ENCODE measurements at regions not wholly inside any gene's neighbourhood (a gene's known extent, or its start where the extent isn't known, plus 50 kb on each side); places are given as distances from the start of the nearest gene placed in this dataset.

DNA sequence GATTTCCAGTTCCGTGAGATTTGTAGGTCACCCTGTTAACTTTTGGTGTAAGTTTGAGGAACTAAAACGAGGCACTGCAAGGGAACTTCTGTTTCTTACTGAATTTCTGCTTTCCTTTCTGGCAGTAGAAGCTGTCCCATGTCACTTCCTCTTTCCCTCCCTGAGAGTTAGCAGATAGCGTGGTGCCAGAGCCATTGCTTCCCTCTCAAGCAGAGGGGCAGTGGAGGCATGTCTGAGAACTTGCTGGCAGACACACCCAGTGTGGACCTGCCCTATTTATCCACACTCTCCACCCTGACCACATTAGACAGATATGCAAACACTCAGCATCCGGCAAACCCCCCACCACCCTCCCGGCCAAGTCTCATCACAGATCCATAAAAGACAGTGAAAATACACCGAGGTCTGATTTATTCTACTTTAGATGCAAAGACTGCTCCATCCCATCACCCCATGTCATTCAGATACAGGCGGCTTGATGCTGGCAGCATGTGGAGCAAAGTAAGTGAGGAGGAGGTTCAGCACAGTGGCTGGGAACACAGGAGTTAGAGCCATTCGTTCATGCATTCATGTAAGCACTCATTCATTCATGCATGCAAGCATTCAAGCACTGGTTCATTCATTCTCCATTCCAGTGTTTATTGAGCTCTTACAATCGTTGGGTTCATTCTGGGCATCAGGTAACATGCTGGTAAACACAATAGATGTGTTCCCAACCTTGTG is 324.7 kb downstream of the SHQ1 start:
- no peaks in the 10 kb centered on the region for H3K36me3 ChIP-seq (ENCODE audit: control insufficient read depth, insufficient read depth, low read length)
- WGBS (ENCODE audit: insufficient coverage), result 60% methylated on average over 4 of the region's 9 CpGs
- H3K9me3 ChIP-seq (replicated peaks; ENCODE audit: control insufficient read depth, low read depth, low read length), result no peaks in the 10 kb centered on the region
- peak; percentile 70 for DNase-seq
- peaks cover 2% of the 10 kb centered on the region for H3K27me3 ChIP-seq (ENCODE audit: control insufficient read depth, insufficient read depth, low read length)
- no peak overlapping the region for H3K4me3 ChIP-seq (ENCODE audit: low read length)
- peaks cover 5% of the 10 kb centered on the region for H3K4me1 ChIP-seq (ENCODE audit: control insufficient read depth, insufficient read depth, low read length)
- H3K27ac ChIP-seq (ENCODE audit: low read length), result no peak overlapping the region

GRCh38 chr3:72520690-72521308 is 327.4 kb downstream of the SHQ1 start:
- H3K9me3 ChIP-seq (replicated peaks; ENCODE audit: control insufficient read depth, low read depth, low read length), result no peaks in the 10 kb centered on the region
- H3K36me3 ChIP-seq (ENCODE audit: control insufficient read depth, insufficient read depth, low read length), result no peaks in the 10 kb centered on the region
- no peak overlapping the region for H3K4me3 ChIP-seq (ENCODE audit: low read length)
- 79% methylated on average over 3 of the region's 8 CpGs for WGBS (ENCODE audit: insufficient coverage)
- no peak for DNase-seq
- no peak overlapping the region for H3K27ac ChIP-seq (ENCODE audit: low read length)
- peaks cover 2% of the 10 kb centered on the region for H3K27me3 ChIP-seq (ENCODE audit: control insufficient read depth, insufficient read depth, low read length)
- peaks cover 5% of the 10 kb centered on the region for H3K4me1 ChIP-seq (ENCODE audit: control insufficient read depth, insufficient read depth, low read length)

GRCh38 chr3:72519946-72520604 is 328.2 kb downstream of the SHQ1 start:
- H3K27me3 ChIP-seq (ENCODE audit: control insufficient read depth, insufficient read depth, low read length), result peaks cover 2% of the 10 kb centered on the region
- H3K4me1 ChIP-seq (ENCODE audit: control insufficient read depth, insufficient read depth, low read length), result peaks cover 5% of the 10 kb centered on the region
- no peaks in the 10 kb centered on the region for H3K9me3 ChIP-seq (replicated peaks; ENCODE audit: control insufficient read depth, low read depth, low read length)
- DNase-seq, result no peak
- 85% methylated on average over 4 of the region's 4 CpGs for WGBS (ENCODE audit: insufficient coverage)
- H3K4me3 ChIP-seq (ENCODE audit: low read length), result no peak overlapping the region
- H3K36me3 ChIP-seq (ENCODE audit: control insufficient read depth, insufficient read depth, low read length), result no peaks in the 10 kb centered on the region
- no peak overlapping the region for H3K27ac ChIP-seq (ENCODE audit: low read length)

DNA sequence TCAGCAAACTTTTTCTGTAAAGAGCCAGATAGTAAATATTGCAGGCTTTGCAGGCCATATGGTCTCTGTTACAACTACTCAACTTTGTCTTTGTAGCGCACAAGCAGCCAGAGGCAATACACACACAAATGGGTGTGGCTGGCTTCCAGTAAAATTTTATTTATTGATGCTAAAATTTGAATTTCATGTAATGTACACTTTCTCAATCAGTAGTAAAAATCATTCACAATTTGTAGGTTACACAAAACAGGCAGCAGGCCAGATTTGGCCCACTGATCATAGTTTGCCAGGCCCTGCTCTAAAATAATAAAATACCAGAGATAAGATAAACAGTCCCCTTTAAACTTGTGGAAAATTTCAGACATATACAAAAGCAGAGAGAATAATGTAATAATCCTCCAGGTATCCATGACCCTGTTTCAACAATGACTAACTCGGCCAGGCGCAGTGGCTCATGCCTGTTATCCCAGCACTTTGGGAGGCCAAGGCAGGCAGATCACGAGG is 330.3 kb downstream of the SHQ1 start:
- Histone ChIP-seq H3K27ac (ENCODE audit: low read length) (no peak overlapping the region), H3K27me3 (ENCODE audit: control insufficient read depth, insufficient read depth, low read length) (peaks cover 2% of the 10 kb centered on the region), H3K4me3 (ENCODE audit: low read length) (no peak overlapping the region), H3K9me3 (replicated peaks; ENCODE audit: control insufficient read depth, low read depth, low read length) (no peaks in the 10 kb centered on the region), H3K36me3 (ENCODE audit: control insufficient read depth, insufficient read depth, low read length) (no peaks in the 10 kb centered on the region), H3K4me1 (ENCODE audit: control insufficient read depth, insufficient read depth, low read length) (peaks cover 5% of the 10 kb centered on the region)
- 88% methylated on average over 3 of the region's 4 CpGs for WGBS (ENCODE audit: insufficient coverage)
- peak; percentile 63 for DNase-seq

DNA sequence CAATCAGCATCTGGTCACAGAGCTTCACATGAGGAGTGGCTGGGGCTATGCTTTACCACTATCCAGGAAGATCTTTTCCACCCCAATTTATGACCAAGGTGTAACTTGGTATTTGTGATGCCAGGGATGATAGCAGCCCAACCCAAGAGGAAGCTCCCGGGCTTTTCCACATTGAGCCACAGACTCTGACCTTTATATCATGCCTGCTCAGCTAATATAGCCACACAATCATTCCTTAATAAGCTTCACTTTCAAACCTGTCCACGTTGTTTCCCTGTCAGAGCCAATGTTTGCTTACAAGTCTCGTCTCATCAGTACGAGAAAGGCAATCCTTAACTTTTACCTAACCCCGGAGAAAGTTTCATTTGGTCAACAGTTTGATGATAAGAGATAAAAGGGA is 330.9 kb downstream of the SHQ1 start:
- Histone ChIP-seq H3K36me3 (ENCODE audit: control insufficient read depth, insufficient read depth, low read length) (no peaks in the 10 kb centered on the region), H3K4me1 (ENCODE audit: control insufficient read depth, insufficient read depth, low read length) (no peaks in the 10 kb centered on the region), H3K27ac (ENCODE audit: low read length) (no peak overlapping the region), H3K9me3 (replicated peaks; ENCODE audit: control insufficient read depth, low read depth, low read length) (no peaks in the 10 kb centered on the region), H3K4me3 (ENCODE audit: low read length) (no peak overlapping the region), H3K27me3 (ENCODE audit: control insufficient read depth, insufficient read depth, low read length) (no peaks in the 10 kb centered on the region)
- 64% methylated on average over 1 of the region's 5 CpGs for WGBS (ENCODE audit: insufficient coverage)
- DNase-seq, result no peak

GRCh38 chr3:72516361-72516760 is 331.9 kb downstream of the SHQ1 start:
- Histone ChIP-seq H3K27ac (ENCODE audit: low read length) (no peak overlapping the region), H3K36me3 (ENCODE audit: control insufficient read depth, insufficient read depth, low read length) (no peaks in the 10 kb centered on the region), H3K9me3 (replicated peaks; ENCODE audit: control insufficient read depth, low read depth, low read length) (no peaks in the 10 kb centered on the region), H3K4me1 (ENCODE audit: control insufficient read depth, insufficient read depth, low read length) (no peaks in the 10 kb centered on the region), H3K4me3 (ENCODE audit: low read length) (no peak overlapping the region), H3K27me3 (ENCODE audit: control insufficient read depth, insufficient read depth, low read length) (no peaks in the 10 kb centered on the region)
- no CpG with 5 or more reads among the region's 2 CpGs for WGBS (ENCODE audit: insufficient coverage)
- DNase-seq, result no peak

- H3K27me3 ChIP-seq (ENCODE audit: control insufficient read depth, insufficient read depth, low read length), result no peaks in the 10 kb centered on the region
- H3K9me3 ChIP-seq (replicated peaks; ENCODE audit: control insufficient read depth, low read depth, low read length), result no peaks in the 10 kb centered on the region
- peak; percentile 28 for DNase-seq
- H3K36me3 ChIP-seq (ENCODE audit: control insufficient read depth, insufficient read depth, low read length), result no peaks in the 10 kb centered on the region
- H3K27ac ChIP-seq (ENCODE audit: low read length), result no peak overlapping the region
- WGBS (ENCODE audit: insufficient coverage), result 50% methylated on average over 1 of the region's 3 CpGs
- H3K4me1 ChIP-seq (ENCODE audit: control insufficient read depth, insufficient read depth, low read length), result no peaks in the 10 kb centered on the region
- no peak overlapping the region for H3K4me3 ChIP-seq (ENCODE audit: low read length)
These were observed 332.3 kb downstream of the SHQ1 start for GRCh38 chr3:72515941-72516340.

DNA sequence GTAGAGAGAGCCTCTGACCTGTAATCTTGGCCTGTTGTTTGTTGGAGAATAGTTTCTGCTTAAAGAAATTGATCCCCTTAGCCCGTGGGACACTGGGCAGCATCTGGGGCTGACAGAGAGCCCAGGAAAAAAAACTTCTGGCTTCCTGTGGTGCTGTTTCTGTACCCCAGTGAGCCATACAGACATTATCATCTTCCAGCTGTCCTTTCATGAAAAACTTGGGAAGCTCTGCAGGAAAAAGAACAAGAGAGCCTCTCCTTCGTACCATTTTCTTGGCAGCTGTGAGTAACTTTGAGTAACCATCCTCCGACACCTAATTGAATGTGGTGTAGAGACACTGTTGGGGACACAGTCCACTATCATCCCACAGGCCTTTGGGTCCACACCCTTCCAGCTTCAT is 333.0 kb downstream of the SHQ1 start:
- WGBS (ENCODE audit: insufficient coverage), result 0% methylated on average over 1 of the region's 3 CpGs
- no peak overlapping the region for H3K27ac ChIP-seq (ENCODE audit: low read length)

DNA sequence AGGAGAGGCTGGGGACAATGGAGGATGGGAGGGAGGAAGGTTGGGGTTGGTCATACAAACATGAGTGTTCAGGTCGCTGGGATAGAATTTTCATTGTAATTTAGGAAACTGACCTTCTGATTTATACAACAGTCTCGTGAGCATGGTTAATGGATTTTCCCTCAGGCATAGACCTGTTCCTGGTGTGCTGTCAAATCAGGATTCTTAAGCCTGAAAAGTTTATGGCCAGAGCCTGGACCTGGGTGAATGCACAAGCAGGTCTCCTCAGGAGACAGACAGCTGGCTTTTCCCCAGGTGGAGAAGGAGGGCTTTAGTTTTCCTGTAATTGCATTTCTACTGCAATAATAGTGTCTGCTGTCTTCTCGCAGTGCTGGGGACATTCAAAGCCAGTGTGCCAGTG is 338.0 kb downstream of the SHQ1 start:
- Histone ChIP-seq H3K4me3 (ENCODE audit: low read length) (no peak overlapping the region), H3K9me3 (replicated peaks; ENCODE audit: control insufficient read depth, low read depth, low read length) (no peaks in the 10 kb centered on the region), H3K27ac (ENCODE audit: low read length) (no peak overlapping the region), H3K27me3 (ENCODE audit: control insufficient read depth, insufficient read depth, low read length) (peaks cover under 1% of the 10 kb centered on the region), H3K36me3 (ENCODE audit: control insufficient read depth, insufficient read depth, low read length) (no peaks in the 10 kb centered on the region), H3K4me1 (ENCODE audit: control insufficient read depth, insufficient read depth, low read length) (no peaks in the 10 kb centered on the region)
- WGBS (ENCODE audit: insufficient coverage), result 78% methylated on average over 3 of the region's 3 CpGs
- no peak for DNase-seq

More for the DNA sequence above, 333.0 kb downstream of the SHQ1 start:
- Histone ChIP-seq H3K9me3 (replicated peaks; ENCODE audit: control insufficient read depth, low read depth, low read length) (no peaks in the 10 kb centered on the region), H3K27me3 (ENCODE audit: control insufficient read depth, insufficient read depth, low read length) (no peaks in the 10 kb centered on the region), H3K4me3 (ENCODE audit: low read length) (no peak overlapping the region), H3K36me3 (ENCODE audit: control insufficient read depth, insufficient read depth, low read length) (no peaks in the 10 kb centered on the region), H3K4me1 (ENCODE audit: control insufficient read depth, insufficient read depth, low read length) (no peaks in the 10 kb centered on the region)
- peak; percentile 38 for DNase-seq

Data from muscle of leg (tissue), 3 donors.